ENCODE measurements at regions not wholly inside any gene's neighbourhood (a gene's known extent, or its start where the extent isn't known, plus 50 kb on each side); places are given as distances from the start of the nearest gene placed in this dataset.

GRCh38 chr12:98180603-98181002 is 334.8 kb upstream of the TMPO start:
- TF ChIP-seq L3MBTL2 (conservative IDR thresholded peaks at IDR 0.05), result no peak
- no peak for TF ChIP-seq ELF4 (IDR thresholded peaks at IDR 0.05)
- no peak for TF ChIP-seq PKNOX1 (IDR thresholded peaks at IDR 0.05)
- TF ChIP-seq ARNT (IDR thresholded peaks at IDR 0.05), result no peak
- TF ChIP-seq FOXK2 (IDR thresholded peaks at IDR 0.05), result no peak
- TF ChIP-seq FOXA1 (IDR thresholded peaks at IDR 0.05), result no peak
- TF ChIP-seq BHLHE40 (IDR thresholded peaks at IDR 0.05; ENCODE audit: borderline replicate concordance), result no peak
- TF ChIP-seq SUZ12 (IDR thresholded peaks at IDR 0.05), result no peak
- no peak for TF ChIP-seq SP1 (IDR thresholded peaks at IDR 0.05)
- TF ChIP-seq NFRKB (IDR thresholded peaks at IDR 0.05), result no peak
- no peak for TF ChIP-seq ZNF384 (IDR thresholded peaks at IDR 0.05)
- no peak for TF ChIP-seq CTBP1 (IDR thresholded peaks at IDR 0.05; ENCODE audit: borderline replicate concordance)
- ChIA-PET CTCF (no interaction called here), POLR2A (no interaction called here)

GRCh38 chr12:98182821-98183220 is 332.6 kb upstream of the TMPO start:
- TF ChIP-seq PKNOX1 (IDR thresholded peaks at IDR 0.05), result no peak
- TF ChIP-seq FOXM1 (IDR thresholded peaks at IDR 0.05; ENCODE audit: borderline replicate concordance), result no peak
- no peak for TF ChIP-seq ZNF384 (IDR thresholded peaks at IDR 0.05)
- no peak for TF ChIP-seq ARNT (IDR thresholded peaks at IDR 0.05)
- TF ChIP-seq FOXK2 (IDR thresholded peaks at IDR 0.05), result no peak
- TF ChIP-seq NFRKB (IDR thresholded peaks at IDR 0.05), result no peak
- TF ChIP-seq ELF4 (IDR thresholded peaks at IDR 0.05), result no peak
- TF ChIP-seq LEF1 (IDR thresholded peaks at IDR 0.05; ENCODE audit: borderline replicate concordance), result no peak
- TF ChIP-seq SUZ12 (IDR thresholded peaks at IDR 0.05), result no peak
- TF ChIP-seq L3MBTL2 (conservative IDR thresholded peaks at IDR 0.05), result no peak
- no peak for TF ChIP-seq CTBP1 (IDR thresholded peaks at IDR 0.05; ENCODE audit: borderline replicate concordance)
- TF ChIP-seq FOXA1 (IDR thresholded peaks at IDR 0.05), result no peak
- no peak for TF ChIP-seq HDGF (IDR thresholded peaks at IDR 0.05; ENCODE audit: borderline replicate concordance)
- TF ChIP-seq BHLHE40 (IDR thresholded peaks at IDR 0.05; ENCODE audit: borderline replicate concordance), result no peak
- no peak for TF ChIP-seq TARDBP (IDR thresholded peaks at IDR 0.05)
- CTCF ChIA-PET, result no interaction called here
- POLR2A ChIA-PET, result no interaction called here
- DNase-seq (ENCODE audit: extremely low spot score), result no peak

More at GRCh38 chr12:98180603-98181002, 334.8 kb upstream of the TMPO start:
- DNase-seq (ENCODE audit: extremely low spot score), result no peak

GRCh38 chr12:98185606-98186005 is 329.8 kb upstream of the TMPO start:
- no peak for TF ChIP-seq ARNT (IDR thresholded peaks at IDR 0.05)
- TF ChIP-seq CTBP1 (IDR thresholded peaks at IDR 0.05; ENCODE audit: borderline replicate concordance), result no peak
- TF ChIP-seq ELF4 (IDR thresholded peaks at IDR 0.05), result no peak
- no peak for TF ChIP-seq SP1 (IDR thresholded peaks at IDR 0.05)
- TF ChIP-seq HDGF (IDR thresholded peaks at IDR 0.05; ENCODE audit: borderline replicate concordance), result no peak
- TF ChIP-seq NFRKB (IDR thresholded peaks at IDR 0.05), result no peak
- no peak for TF ChIP-seq TARDBP (IDR thresholded peaks at IDR 0.05)
- TF ChIP-seq PKNOX1 (IDR thresholded peaks at IDR 0.05), result no peak
- TF ChIP-seq BHLHE40 (IDR thresholded peaks at IDR 0.05; ENCODE audit: borderline replicate concordance), result no peak
- TF ChIP-seq FOXK2 (IDR thresholded peaks at IDR 0.05), result no peak
- TF ChIP-seq SUZ12 (IDR thresholded peaks at IDR 0.05), result no peak
- TF ChIP-seq FOXM1 (IDR thresholded peaks at IDR 0.05; ENCODE audit: borderline replicate concordance), result no peak
- TF ChIP-seq L3MBTL2 (conservative IDR thresholded peaks at IDR 0.05), result no peak
- TF ChIP-seq ZNF384 (IDR thresholded peaks at IDR 0.05), result no peak
- no peak for TF ChIP-seq LEF1 (IDR thresholded peaks at IDR 0.05; ENCODE audit: borderline replicate concordance)
- no peak for TF ChIP-seq FOXA1 (IDR thresholded peaks at IDR 0.05)
- POLR2A ChIA-PET, result no interaction called here
- CTCF ChIA-PET, result no interaction called here
- no peak for DNase-seq (ENCODE audit: extremely low spot score)

- POLR2A ChIA-PET, result no interaction called here
- no peak for DNase-seq (ENCODE audit: extremely low spot score)
- CTCF ChIA-PET, result no interaction called here
- TF ChIP-seq BHLHE40 (IDR thresholded peaks at IDR 0.05; ENCODE audit: borderline replicate concordance), result no peak
- TF ChIP-seq NFRKB (IDR thresholded peaks at IDR 0.05), result no peak
- no peak for TF ChIP-seq SP1 (IDR thresholded peaks at IDR 0.05)
- no peak for TF ChIP-seq LEF1 (IDR thresholded peaks at IDR 0.05; ENCODE audit: borderline replicate concordance)
- TF ChIP-seq FOXK2 (IDR thresholded peaks at IDR 0.05), result no peak
- TF ChIP-seq FOXM1 (IDR thresholded peaks at IDR 0.05; ENCODE audit: borderline replicate concordance), result no peak
Observed at GRCh38 chr12:98188650-98189077, 326.7 kb upstream of the TMPO start.

DNA sequence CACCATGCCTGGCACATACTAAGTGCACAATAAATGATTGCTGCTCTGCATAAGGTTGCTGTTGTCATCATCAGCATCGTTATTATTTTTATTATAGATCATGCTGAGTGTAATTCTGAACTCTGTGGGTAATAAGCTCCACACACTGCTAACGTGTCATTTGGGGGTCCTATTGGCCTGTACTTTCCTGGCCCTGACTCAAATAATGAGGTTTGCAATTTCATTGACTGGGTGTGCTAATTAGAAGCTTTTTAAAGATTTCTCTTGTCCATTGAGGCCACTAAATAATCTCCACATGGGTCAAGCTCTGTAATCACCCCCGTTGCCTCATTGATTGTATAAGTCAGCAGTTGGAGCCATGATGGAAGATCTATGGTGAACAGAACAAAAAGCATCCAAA is 320.8 kb upstream of the TMPO start:
- CTCF ChIA-PET, result no interaction called here
- no peak for TF ChIP-seq SUZ12 (IDR thresholded peaks at IDR 0.05)
- TF ChIP-seq SP1 (IDR thresholded peaks at IDR 0.05), result no peak
- TF ChIP-seq HDGF (IDR thresholded peaks at IDR 0.05; ENCODE audit: borderline replicate concordance), result no peak
- TF ChIP-seq TARDBP (IDR thresholded peaks at IDR 0.05), result no peak
- no peak for TF ChIP-seq FOXM1 (IDR thresholded peaks at IDR 0.05; ENCODE audit: borderline replicate concordance)
- TF ChIP-seq ELF4 (IDR thresholded peaks at IDR 0.05), result no peak
- TF ChIP-seq FOXA1 (IDR thresholded peaks at IDR 0.05), result no peak
- no peak for TF ChIP-seq FOXK2 (IDR thresholded peaks at IDR 0.05)
- TF ChIP-seq ARNT (IDR thresholded peaks at IDR 0.05), result no peak
- TF ChIP-seq CTBP1 (IDR thresholded peaks at IDR 0.05; ENCODE audit: borderline replicate concordance), result no peak
- TF ChIP-seq L3MBTL2 (conservative IDR thresholded peaks at IDR 0.05), result no peak
- no peak for TF ChIP-seq ZNF384 (IDR thresholded peaks at IDR 0.05)
- no peak for TF ChIP-seq LEF1 (IDR thresholded peaks at IDR 0.05; ENCODE audit: borderline replicate concordance)
- TF ChIP-seq BHLHE40 (IDR thresholded peaks at IDR 0.05; ENCODE audit: borderline replicate concordance), result no peak
- no peak for TF ChIP-seq NFRKB (IDR thresholded peaks at IDR 0.05)
- no peak for TF ChIP-seq PKNOX1 (IDR thresholded peaks at IDR 0.05)
- POLR2A ChIA-PET, result no interaction called here
- DNase-seq (ENCODE audit: extremely low spot score), result no peak
